Mucosa of descending colon (tissue), 3 donors: ENCODE measurements at regions not wholly inside any gene's neighbourhood (a gene's known extent, or its start where the extent isn't known, plus 50 kb on each side); places are given as distances from the start of the nearest gene placed in this dataset.

Experiments
- ATAC-seq: fragments of 200-7000 bp; cut with Tn5 transposase; one replicate; pipeline ENCODE4 v1.9.1; 2020; ENCODE audit warnings: mild to moderate bottlenecking, moderate library complexity
- DNase-seq, 3 donors: peaks; one replicate each; pipeline ENCODE4 v3.0.0-alpha.2; 2020
- H3K36me3 ChIP-seq: fragments of 200-600 bp; one replicate; pipeline ENCODE4 v1.8.0; 2021; ENCODE audit warnings: low read depth, mild to moderate bottlenecking
- H3K4me1 ChIP-seq: fragments of 200-600 bp; one replicate; pipeline ENCODE4 v1.8.0; 2021; ENCODE audit warnings: low read depth, mild to moderate bottlenecking
- H3K4me3 ChIP-seq: fragments of 200-600 bp; one replicate; pipeline ENCODE4 v1.8.0; 2021; ENCODE audit warnings: mild to moderate bottlenecking
- H3K9me3 ChIP-seq: fragments of 200-600 bp; one replicate; pipeline ENCODE4 v1.8.0; 2021; ENCODE audit warnings: mild to moderate bottlenecking
- CTCF ChIP-seq: fragments of 200-600 bp; IDR thresholded peaks from one replicate; pipeline ENCODE4 v1.8.0; 2022; ENCODE audit warnings: antibody characterized with exemption, mild to moderate bottlenecking
- intact Hi-C, 2 donors: fragments of 100-400 bp; cut with DNase I in 1 of 2; cut with micrococcal nuclease in 1 of 2; formaldehyde crosslinking; loops; one replicate each; pipeline versions ENCODE4 v1.11.0 to v1.11.1; 2022; cut with DNase I, micrococcal nuclease
- donor health status: DM: no; HTN: no; CAD: no; lungs with moderate emphysema.
- donor health status: DM: no; HTN: no; CAD: no.
- donor health status: DM: no; HTN: yes; CAD: no.

DNA sequence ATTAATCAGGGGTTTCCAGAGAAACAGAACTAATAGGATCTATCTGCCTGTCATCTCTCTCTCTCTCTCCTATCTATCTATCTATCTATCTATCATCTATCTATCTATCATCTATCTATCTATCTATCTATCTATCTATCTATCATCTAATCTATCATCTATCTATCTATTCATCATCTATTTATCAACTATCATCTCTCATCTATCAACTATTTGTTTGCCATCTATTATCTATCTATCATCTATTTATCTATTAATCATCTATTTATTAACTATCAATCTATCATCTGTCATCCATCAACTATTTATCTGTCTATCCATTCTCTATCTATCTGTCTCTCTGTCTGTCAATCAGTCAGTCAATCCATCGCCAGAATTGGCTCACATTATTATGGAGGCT is 70.0 kb upstream of the MRPS6 start:
- Histone ChIP-seq H3K4me3 (no peak overlapping the region), H3K36me3 (no peaks in the 10 kb centered on the region), H3K9me3 (no peaks in the 10 kb centered on the region), H3K4me1 (peaks cover 3% of the 10 kb centered on the region)
- DNase-seq (no peak), ATAC-seq (no peak)
- intact Hi-C loops, result no loop called here
- no peak for TF ChIP-seq CTCF

DNA sequence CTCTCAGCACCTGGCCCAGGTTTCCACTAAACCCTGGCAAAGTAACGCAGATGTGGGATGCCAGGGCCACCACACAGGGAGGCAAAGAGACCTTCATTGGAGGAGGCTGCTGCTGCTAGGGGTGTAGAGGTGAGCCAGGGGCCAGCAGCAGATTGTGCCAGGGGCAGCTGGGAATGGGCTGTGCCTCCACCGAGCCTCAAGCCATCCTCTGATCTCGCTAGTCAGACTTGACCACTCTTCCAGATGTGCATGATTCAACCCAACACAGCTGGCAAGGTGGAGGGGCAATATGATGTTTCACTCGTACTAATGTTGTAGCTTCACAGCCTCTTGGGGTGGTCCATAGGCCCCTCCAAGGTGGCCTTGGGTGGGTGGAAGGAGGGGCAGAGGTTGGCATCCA is 73.0 kb upstream of the MRPS6 start:
- TF ChIP-seq CTCF, result no peak
- ATAC-seq (no peak), DNase-seq (no peak)
- Histone ChIP-seq H3K4me1 (no peaks in the 10 kb centered on the region), H3K9me3 (no peaks in the 10 kb centered on the region), H3K4me3 (no peak overlapping the region), H3K36me3 (no peaks in the 10 kb centered on the region)
- intact Hi-C loops, result no loop called here

GRCh38 chr21:33998809-33999208 is 74.6 kb upstream of the MRPS6 start:
- no peaks in the 10 kb centered on the region for H3K36me3 ChIP-seq
- no peak overlapping the region for H3K4me3 ChIP-seq
- no peak for TF ChIP-seq CTCF
- no peaks in the 10 kb centered on the region for H3K4me1 ChIP-seq
- no peaks in the 10 kb centered on the region for H3K9me3 ChIP-seq
- ATAC-seq, result no peak
- DNase-seq, result no peak
- intact Hi-C loops, result no loop called here

- intact Hi-C loops, result no loop called here
- peaks cover 3% of the 10 kb centered on the region for H3K4me1 ChIP-seq
- no peak for TF ChIP-seq CTCF
- H3K9me3 ChIP-seq, result no peaks in the 10 kb centered on the region
- H3K36me3 ChIP-seq, result no peaks in the 10 kb centered on the region
- peak; percentile 44 for ATAC-seq
- DNase-seq, result no peak
- no peak overlapping the region for H3K4me3 ChIP-seq
Observed at GRCh38 chr21:33998402-33998801, 75.0 kb upstream of the MRPS6 start.

GRCh38 chr21:33997436-33997835 is 75.9 kb upstream of the MRPS6 start:
- DNase-seq (no peak), ATAC-seq (no peak)
- intact Hi-C loops, result no loop called here

More at GRCh38 chr21:33997436-33997835, 75.9 kb upstream of the MRPS6 start:
- H3K36me3 ChIP-seq, result no peaks in the 10 kb centered on the region
- no peak for TF ChIP-seq CTCF
- H3K9me3 ChIP-seq, result no peaks in the 10 kb centered on the region
- H3K4me3 ChIP-seq, result no peak overlapping the region
- peaks cover 5% of the 10 kb centered on the region for H3K4me1 ChIP-seq
